Memory B cell (primary cell): ENCODE measurements at regions not wholly inside any gene's neighbourhood (a gene's known extent, or its start where the extent isn't known, plus 50 kb on each side); places are given as distances from the start of the nearest gene placed in this dataset.

Source experiments
- ATAC-seq: fragments of 150-1000 bp; cut with Tn5 transposase; 2 replicates; pipeline ENCODE4 v1.10.0; 2021; ENCODE audit warnings: low read depth, mild to moderate bottlenecking, moderate library complexity
- DNase-seq, 2 donors: peaks; one replicate each; pipeline ENCODE4 v3.0.0; 2022; ENCODE audit warnings: low spot score in 2 of 2
- H3K27ac Mint-ChIP-seq: one replicate; pipeline ENCODE4 v1.8.0; 2022; ENCODE audit warnings: mild to moderate bottlenecking, moderate library complexity, mixed read lengths
- H3K27me3 Mint-ChIP-seq: one replicate; pipeline ENCODE4 v1.8.0; 2022; ENCODE audit warnings: mixed read lengths
- H3K36me3 Mint-ChIP-seq: one replicate; pipeline ENCODE4 v1.8.0; 2022; ENCODE audit warnings: mild to moderate bottlenecking, mixed read lengths
- H3K4me1 Mint-ChIP-seq: one replicate; pipeline ENCODE4 v1.8.0; 2022; ENCODE audit warnings: mixed read lengths
- H3K4me3 Mint-ChIP-seq: one replicate; pipeline ENCODE4 v1.8.0; 2022; ENCODE audit warnings: mild to moderate bottlenecking, moderate library complexity, mixed read lengths
- H3K9me3 Mint-ChIP-seq: one replicate; pipeline ENCODE4 v1.8.0; 2022; ENCODE audit warnings: mixed read lengths

GRCh38 chrX:20803971-20804370 lies 537.3 kb upstream of the RPS6KA3 start:
- Mint-ChIP-seq H3K27me3 (no peaks in the 10 kb centered on the region), H3K4me3 (no peak overlapping the region), H3K9me3 (peaks cover 4% of the 10 kb centered on the region), H3K27ac (no peak overlapping the region), H3K4me1 (no peaks in the 10 kb centered on the region), H3K36me3 (no peaks in the 10 kb centered on the region)
- DNase-seq (no peak), ATAC-seq (no peak)

GRCh38 chrX:20802036-20802435 lies 535.3 kb upstream of the RPS6KA3 start:
- no peak for ATAC-seq
- Mint-ChIP-seq H3K9me3 (peaks cover 5% of the 10 kb centered on the region), H3K27me3 (no peaks in the 10 kb centered on the region), H3K4me1 (no peaks in the 10 kb centered on the region), H3K36me3 (no peaks in the 10 kb centered on the region), H3K4me3 (no peak overlapping the region), H3K27ac (no peak overlapping the region)
- DNase-seq = no peak

GRCh38 chrX:20796450-20796849 lies 529.7 kb upstream of the RPS6KA3 start:
- DNase-seq = no peak
- no peaks in the 10 kb centered on the region for H3K36me3 Mint-ChIP-seq
- peaks cover 5% of the 10 kb centered on the region for H3K9me3 Mint-ChIP-seq
- no peak overlapping the region for H3K4me3 Mint-ChIP-seq
- H3K27me3 Mint-ChIP-seq = no peaks in the 10 kb centered on the region
- H3K4me1 Mint-ChIP-seq = no peaks in the 10 kb centered on the region
- ATAC-seq = no peak
- H3K27ac Mint-ChIP-seq = no peak overlapping the region

DNA sequence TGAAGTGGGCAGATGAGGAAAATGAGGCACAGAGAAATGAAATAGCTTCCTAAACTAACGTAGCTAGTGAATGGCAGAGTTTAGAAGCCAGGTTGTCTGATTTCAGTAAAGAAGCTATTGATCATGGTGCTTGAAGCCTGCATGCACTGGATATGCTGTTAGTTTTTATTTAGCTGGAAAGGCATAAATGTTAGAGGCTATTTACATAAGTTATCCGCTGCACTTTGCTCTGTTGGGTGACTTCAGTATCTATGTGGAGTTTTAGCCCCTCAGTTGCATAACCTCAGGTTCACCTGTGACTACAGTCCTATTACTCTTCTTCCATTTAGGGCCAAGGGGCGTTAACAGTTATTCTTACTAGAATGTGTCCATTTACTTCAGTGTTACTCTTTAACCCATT lies 522.4 kb upstream of the RPS6KA3 start:
- ATAC-seq = no peak
- H3K9me3 Mint-ChIP-seq = no peaks in the 10 kb centered on the region
- no peak overlapping the region for H3K4me3 Mint-ChIP-seq
- H3K4me1 Mint-ChIP-seq = no peaks in the 10 kb centered on the region
- no peak for DNase-seq
- H3K36me3 Mint-ChIP-seq = no peaks in the 10 kb centered on the region
- no peak overlapping the region for H3K27ac Mint-ChIP-seq
- H3K27me3 Mint-ChIP-seq = no peaks in the 10 kb centered on the region

GRCh38 chrX:20767346-20767745 lies 500.6 kb upstream of the RPS6KA3 start:
- Mint-ChIP-seq H3K27ac (no peak overlapping the region), H3K9me3 (peaks cover 3% of the 10 kb centered on the region), H3K36me3 (no peaks in the 10 kb centered on the region), H3K4me3 (no peak overlapping the region), H3K4me1 (no peaks in the 10 kb centered on the region), H3K27me3 (peaks cover under 1% of the 10 kb centered on the region)
- ATAC-seq = no peak
- no peak for DNase-seq

GRCh38 chrX:20756585-20756984 lies 489.9 kb upstream of the RPS6KA3 start:
- Mint-ChIP-seq H3K4me3 (no peak overlapping the region), H3K9me3 (no peaks in the 10 kb centered on the region), H3K4me1 (no peaks in the 10 kb centered on the region), H3K36me3 (no peaks in the 10 kb centered on the region), H3K27ac (no peak overlapping the region), H3K27me3 (peaks cover 2% of the 10 kb centered on the region)
- ATAC-seq = no peak
- no peak for DNase-seq

- ATAC-seq = no peak
Observed at GRCh38 chrX:20753076-20753475, 486.4 kb upstream of the RPS6KA3 start.

DNA sequence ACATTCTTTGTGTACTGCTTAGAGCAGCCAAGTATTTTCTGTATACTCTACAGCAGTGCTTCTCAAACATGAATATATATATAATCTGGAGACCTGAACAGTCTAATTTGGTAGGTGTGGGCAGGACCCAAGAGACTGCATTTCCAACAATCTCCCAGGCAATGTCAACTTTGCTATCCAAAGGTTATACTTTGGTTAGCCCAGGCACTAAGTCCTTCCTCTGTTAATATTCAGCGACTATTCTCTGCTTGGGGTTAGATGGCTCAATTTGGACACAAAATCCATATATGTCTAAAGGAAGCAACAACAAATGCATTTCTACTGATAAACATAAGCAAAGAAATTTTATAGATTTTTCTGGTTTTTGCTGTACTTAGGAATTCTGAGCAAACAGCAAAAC lies 480.0 kb upstream of the RPS6KA3 start:
- H3K9me3 Mint-ChIP-seq = no peaks in the 10 kb centered on the region

More at GRCh38 chrX:20753076-20753475, 486.4 kb upstream of the RPS6KA3 start:
- Mint-ChIP-seq H3K4me1 (no peaks in the 10 kb centered on the region), H3K27me3 (peaks cover 2% of the 10 kb centered on the region), H3K4me3 (no peak overlapping the region), H3K9me3 (no peaks in the 10 kb centered on the region), H3K27ac (no peak overlapping the region), H3K36me3 (no peaks in the 10 kb centered on the region)
- DNase-seq = no peak

GRCh38 chrX:20743046-20743445 lies 476.3 kb upstream of the RPS6KA3 start:
- H3K9me3 Mint-ChIP-seq = no peaks in the 10 kb centered on the region
- H3K27me3 Mint-ChIP-seq = peaks cover 1% of the 10 kb centered on the region
- ATAC-seq = no peak
- H3K4me3 Mint-ChIP-seq = no peak overlapping the region
- no peak overlapping the region for H3K27ac Mint-ChIP-seq
- DNase-seq = no peak
- H3K36me3 Mint-ChIP-seq = no peaks in the 10 kb centered on the region
- no peaks in the 10 kb centered on the region for H3K4me1 Mint-ChIP-seq

More for the DNA sequence above, 480.0 kb upstream of the RPS6KA3 start:
- H3K4me1 Mint-ChIP-seq = no peaks in the 10 kb centered on the region
- peaks cover 1% of the 10 kb centered on the region for H3K27me3 Mint-ChIP-seq
- H3K27ac Mint-ChIP-seq = no peak overlapping the region
- no peak overlapping the region for H3K4me3 Mint-ChIP-seq
- DNase-seq (no peak), ATAC-seq (no peak)
- H3K36me3 Mint-ChIP-seq = no peaks in the 10 kb centered on the region

DNA sequence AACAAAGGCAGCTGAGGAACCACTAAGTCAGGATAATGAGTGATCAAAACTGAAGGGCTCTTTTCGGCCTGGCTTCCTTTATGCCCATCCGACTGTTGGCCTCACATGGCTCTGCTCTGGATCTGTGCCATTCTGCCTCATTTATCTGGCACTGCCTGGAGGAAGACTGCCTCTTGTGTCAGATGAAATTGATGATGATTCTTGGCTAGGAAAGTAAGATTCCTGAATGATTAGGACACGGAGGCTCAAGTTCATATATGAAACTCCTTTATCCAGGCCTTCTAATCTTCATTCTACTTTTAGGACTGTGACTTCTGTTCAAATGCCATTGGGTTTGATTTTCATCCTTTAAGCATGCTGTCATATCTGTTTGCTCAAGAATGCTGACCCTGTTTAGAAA lies 475.4 kb upstream of the RPS6KA3 start:
- DNase-seq = no peak
- no peaks in the 10 kb centered on the region for H3K36me3 Mint-ChIP-seq
- H3K9me3 Mint-ChIP-seq = no peaks in the 10 kb centered on the region

DNA sequence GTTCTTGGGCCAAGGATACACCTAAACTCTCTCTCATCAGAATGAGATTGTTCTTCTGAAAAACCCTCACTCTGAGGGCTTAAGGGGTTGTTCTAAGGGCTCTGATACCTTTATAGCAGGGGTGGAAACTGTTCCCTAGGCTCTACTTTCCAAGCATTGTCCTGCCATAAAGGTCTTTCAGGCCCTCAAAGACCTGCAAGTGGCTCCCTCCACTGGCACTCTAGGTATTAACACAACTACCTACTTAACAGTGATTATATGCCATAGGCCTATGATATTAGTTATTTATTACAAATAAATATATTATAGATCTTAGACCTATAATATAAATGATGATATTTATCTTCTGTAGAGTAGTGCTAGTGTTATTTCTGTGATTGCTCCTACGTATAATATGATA lies 473.7 kb upstream of the RPS6KA3 start:
- DNase-seq = no peak
- no peak overlapping the region for H3K27ac Mint-ChIP-seq
- no peaks in the 10 kb centered on the region for H3K4me1 Mint-ChIP-seq
- no peak for ATAC-seq
- peaks cover 4% of the 10 kb centered on the region for H3K27me3 Mint-ChIP-seq
- no peak overlapping the region for H3K4me3 Mint-ChIP-seq
- H3K36me3 Mint-ChIP-seq = no peaks in the 10 kb centered on the region
- no peaks in the 10 kb centered on the region for H3K9me3 Mint-ChIP-seq

More for the DNA sequence above, 475.4 kb upstream of the RPS6KA3 start:
- H3K27ac Mint-ChIP-seq = no peak overlapping the region
- H3K27me3 Mint-ChIP-seq = peaks cover 1% of the 10 kb centered on the region
- H3K4me1 Mint-ChIP-seq = no peaks in the 10 kb centered on the region
- ATAC-seq = no peak
- no peak overlapping the region for H3K4me3 Mint-ChIP-seq

DNA sequence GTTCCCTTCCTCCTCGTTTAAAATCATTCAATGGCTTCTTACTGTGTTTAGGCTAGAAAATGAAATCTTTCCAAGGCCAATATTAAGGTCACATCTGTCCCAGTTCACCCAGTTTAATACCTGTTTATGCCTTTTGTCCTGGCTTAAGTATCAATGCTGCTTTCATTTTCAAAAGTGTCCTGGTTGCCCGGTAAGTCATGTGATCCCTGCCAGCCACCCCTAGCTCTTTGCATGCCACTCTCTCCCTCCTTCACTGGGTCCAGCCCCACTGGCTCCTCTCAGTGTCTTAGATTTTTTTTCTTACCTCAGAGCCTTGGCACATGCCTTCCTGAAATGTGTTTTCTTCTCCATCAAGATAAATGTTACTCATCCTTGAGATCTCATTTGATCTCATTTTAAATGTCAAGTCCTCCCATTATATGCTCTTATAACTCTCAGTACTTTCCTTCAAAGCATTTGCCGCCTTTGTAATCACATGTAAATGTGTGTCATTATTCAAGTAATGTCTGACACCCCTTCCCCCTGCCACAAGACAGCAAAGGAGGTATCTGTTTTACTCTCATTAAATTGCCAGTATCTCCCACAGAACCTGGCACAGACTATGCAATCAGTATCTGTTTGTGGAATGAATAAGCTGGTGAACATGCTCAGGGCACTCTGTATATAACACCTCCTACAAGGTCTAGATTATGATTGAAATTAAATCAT lies 472.5 kb upstream of the RPS6KA3 start:
- no peaks in the 10 kb centered on the region for H3K4me1 Mint-ChIP-seq
- no peak for DNase-seq
- H3K9me3 Mint-ChIP-seq = no peaks in the 10 kb centered on the region
- no peak overlapping the region for H3K27ac Mint-ChIP-seq
- H3K27me3 Mint-ChIP-seq = peaks cover 4% of the 10 kb centered on the region
- H3K4me3 Mint-ChIP-seq = no peak overlapping the region
- no peaks in the 10 kb centered on the region for H3K36me3 Mint-ChIP-seq
- no peak for ATAC-seq

GRCh38 chrX:20729416-20729815 lies 462.7 kb upstream of the RPS6KA3 start:
- no peaks in the 10 kb centered on the region for H3K27me3 Mint-ChIP-seq
- no peaks in the 10 kb centered on the region for H3K36me3 Mint-ChIP-seq
- no peaks in the 10 kb centered on the region for H3K4me1 Mint-ChIP-seq
- no peak overlapping the region for H3K4me3 Mint-ChIP-seq
- DNase-seq = no peak
- H3K9me3 Mint-ChIP-seq = no peaks in the 10 kb centered on the region
- H3K27ac Mint-ChIP-seq = no peak overlapping the region
- no peak for ATAC-seq

- no peak overlapping the region for H3K27ac Mint-ChIP-seq
- no peak overlapping the region for H3K4me3 Mint-ChIP-seq
- no peaks in the 10 kb centered on the region for H3K4me1 Mint-ChIP-seq
- DNase-seq = no peak
- H3K27me3 Mint-ChIP-seq = no peaks in the 10 kb centered on the region
- no peaks in the 10 kb centered on the region for H3K36me3 Mint-ChIP-seq
- ATAC-seq = no peak
- H3K9me3 Mint-ChIP-seq = no peaks in the 10 kb centered on the region
Observed at GRCh38 chrX:20727447-20727846, 460.7 kb upstream of the RPS6KA3 start.

GRCh38 chrX:20720954-20721626 lies 454.4 kb upstream of the RPS6KA3 start:
- DNase-seq = no peak
- H3K4me3 Mint-ChIP-seq = no peak overlapping the region
- H3K9me3 Mint-ChIP-seq = no peaks in the 10 kb centered on the region
- H3K27me3 Mint-ChIP-seq = peaks cover 1% of the 10 kb centered on the region
- no peak overlapping the region for H3K27ac Mint-ChIP-seq
- no peaks in the 10 kb centered on the region for H3K36me3 Mint-ChIP-seq
- no peaks in the 10 kb centered on the region for H3K4me1 Mint-ChIP-seq
- ATAC-seq = no peak
